ENCODE measurements at regions not wholly inside any gene's neighbourhood (a gene's known extent, or its start where the extent isn't known, plus 50 kb on each side); places are given as distances from the start of the nearest gene placed in this dataset.

- Histone ChIP-seq H3K14ac (ENCODE audit: insufficient read depth, low read length) (no peak overlapping the region), H3K18ac (ENCODE audit: insufficient read length, low read depth, low read length) (no peak overlapping the region), H4K91ac (ENCODE audit: insufficient read length, low read depth, low read length) (no peak overlapping the region), H3K9ac (ENCODE audit: extremely low read depth, insufficient read length, low read length) (no peak overlapping the region), H3K27me3 (ENCODE audit: insufficient read depth, low read length) (no peaks in the 10 kb centered on the region), H3K23me2 (ENCODE audit: insufficient read length, low read depth, low read length, poor library complexity, severe bottlenecking) (no peaks in the 10 kb centered on the region), H2AK5ac (ENCODE audit: insufficient read length, low read length) (no peak overlapping the region), H3K23ac (ENCODE audit: insufficient read length, low read depth, low read length) (no peak overlapping the region), H3K56ac (ENCODE audit: insufficient read length, low read depth, low read length) (no peak overlapping the region), H3K79me2 (ENCODE audit: insufficient read depth, low read length) (no peaks in the 10 kb centered on the region), H2BK15ac (ENCODE audit: low read depth, low read length) (no peak overlapping the region), H3K9me3 (ENCODE audit: control insufficient read depth, low read depth, low read length) (no peaks in the 10 kb centered on the region), H3T11ph (ENCODE audit: low read length) (no peak overlapping the region), H4K5ac (ENCODE audit: insufficient read length, low read depth, low read length) (no peak overlapping the region), H4K8ac (replicated peaks; ENCODE audit: insufficient read length, low read depth, low read length) (no peak overlapping the region), H3K79me1 (ENCODE audit: insufficient read depth, low read depth, low read length, poor library complexity, severe bottlenecking) (no peaks in the 10 kb centered on the region), H3K27ac (ENCODE audit: insufficient read length, low read depth, low read length) (no peak overlapping the region), H4K20me1 (ENCODE audit: control insufficient read depth, insufficient read depth, insufficient read length) (no peaks in the 10 kb centered on the region), H3K4me2 (ENCODE audit: insufficient read depth, insufficient read length, low read length) (no peak overlapping the region), H2AFZ (ENCODE audit: low read length) (no peak overlapping the region), H2BK20ac (ENCODE audit: low read depth, low read length, poor library complexity, severe bottlenecking) (no peak overlapping the region), H2BK12ac (ENCODE audit: insufficient read length, low read depth, low read length) (no peak overlapping the region), H3K4me1 (ENCODE audit: insufficient read depth, low read length) (no peaks in the 10 kb centered on the region), H2BK5ac (ENCODE audit: insufficient read length, low read length) (no peak overlapping the region), H2BK120ac (ENCODE audit: low read depth, low read length, poor library complexity, severe bottlenecking) (no peak overlapping the region), H3K4ac (ENCODE audit: low read depth, low read length) (no peak overlapping the region)
- Mint-ChIP-seq H3K36me3 (ENCODE audit: insufficient read depth in 1 of 3, low read depth in 3 of 3) (no peaks in the 10 kb centered on the region), H3K27me3 (ENCODE audit: low read depth) (no peaks in the 10 kb centered on the region; the same call in 1 of the 2 replicates), H3K9me3 (peaks cover 3 to 5% of the 10 kb centered on the region in 2 experiments; a peak in 1 of 5 replicates), H3K27ac (no peak overlapping the region), H3K4me3 (no peak overlapping the region), H3K4me1 (no peaks in the 10 kb centered on the region)
- WGBS (ENCODE audit: extremely low coverage, insufficient read length, low lambda C conversion rate), result no CpG with 5 or more reads among the region's 3 CpGs
- no peak for TF ChIP-seq CTCF (conservative IDR thresholded peaks at IDR 0.05)
- DNase-seq, result no peak
Observed at GRCh38 chr20:17140894-17141293, 85.9 kb upstream of the PCSK2 start.

Measured in H9 (cell line).